Muscle of leg (tissue), 3 donors: ENCODE measurements at regions not wholly inside any gene's neighbourhood (a gene's known extent, or its start where the extent isn't known, plus 50 kb on each side); places are given as distances from the start of the nearest gene placed in this dataset.

Source experiments
- DNase-seq: peaks from one replicate; pipeline ENCODE4 v3.0.0; 2013
- H3K27ac ChIP-seq: one replicate; pipeline ENCODE4 v1.5.1; 2013; ENCODE audit warnings: mild to moderate bottlenecking, low read length, control low read depth
- H3K27me3 ChIP-seq: one replicate; pipeline ENCODE4 v1.6.1; 2013; ENCODE audit warnings: low read length; ENCODE audit not compliant: control insufficient read depth, insufficient read depth
- H3K36me3 ChIP-seq: one replicate; pipeline ENCODE4 v1.6.1; 2013; ENCODE audit warnings: low read length; ENCODE audit not compliant: control insufficient read depth, insufficient read depth
- H3K4me1 ChIP-seq: one replicate; pipeline ENCODE4 v1.6.1; 2013; ENCODE audit warnings: low read length; ENCODE audit not compliant: control insufficient read depth, insufficient read depth
- H3K4me3 ChIP-seq: one replicate; pipeline ENCODE4 v1.5.1; 2013; ENCODE audit warnings: low read length, control low read depth
- H3K9me3 ChIP-seq: replicated peaks from 2 replicates; pipeline ENCODE4 v1.6.1; 2013; ENCODE audit warnings: low read depth, low read length; ENCODE audit not compliant: control insufficient read depth
- WGBS: methylation state at CpG from one replicate; pipeline ENCODE4 v1.1.5; 2013; ENCODE audit warnings: missing lambda C conversion rate; ENCODE audit not compliant: insufficient coverage; 5-methylcytosine and 5-hydroxymethylcytosine counted together

DNA sequence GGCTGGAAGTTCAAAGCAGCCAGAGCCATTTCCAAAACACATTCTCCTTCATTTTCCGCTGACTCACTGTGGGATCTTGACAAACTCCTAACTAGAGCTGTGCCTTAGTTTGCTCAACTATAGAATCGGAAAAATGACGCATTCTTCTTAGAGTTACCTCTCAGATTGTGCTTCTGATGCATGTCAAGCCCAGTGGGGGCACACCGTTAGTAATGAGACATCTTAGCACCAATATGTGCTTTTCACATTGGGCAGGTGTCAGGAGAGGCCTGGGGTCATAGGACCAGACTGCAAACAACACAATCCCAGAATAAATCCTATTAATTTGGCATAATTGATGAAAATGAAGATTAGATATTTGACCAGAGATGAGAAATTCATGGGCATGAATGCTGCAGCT lies 71.3 kb upstream of the UBE3A start:
- no peaks in the 10 kb centered on the region for H3K27me3 ChIP-seq
- H3K4me3 ChIP-seq: no peak overlapping the region
- peak; percentile 27 for DNase-seq
- H3K27ac ChIP-seq: no peak overlapping the region
- WGBS: 78% methylated on average over 3 of the region's 4 CpGs
- H3K36me3 ChIP-seq: no peaks in the 10 kb centered on the region
- no peaks in the 10 kb centered on the region for H3K4me1 ChIP-seq
- H3K9me3 ChIP-seq: no peaks in the 10 kb centered on the region

DNA sequence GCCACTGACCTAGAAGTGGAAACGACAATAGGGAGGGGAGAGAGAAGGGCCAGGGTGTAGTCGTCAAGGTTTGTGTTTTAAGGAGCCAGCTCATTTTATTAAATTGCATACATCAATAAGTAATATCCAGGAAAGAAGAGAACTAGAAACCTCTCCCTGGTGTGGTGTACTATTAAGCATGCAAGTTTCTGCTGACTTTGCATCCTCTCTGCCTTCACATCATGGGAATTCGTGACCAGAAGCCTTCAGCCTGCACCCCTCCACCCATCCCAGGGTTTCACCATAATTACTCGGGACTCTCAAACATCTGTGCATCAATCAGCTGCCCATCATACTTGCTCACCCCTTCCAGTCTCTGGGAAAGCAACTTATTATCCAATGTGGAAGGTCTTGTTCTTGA lies 70.9 kb upstream of the UBE3A start:
- Histone ChIP-seq H3K36me3 (no peaks in the 10 kb centered on the region), H3K4me1 (no peaks in the 10 kb centered on the region), H3K27ac (no peak overlapping the region), H3K4me3 (no peak overlapping the region), H3K27me3 (no peaks in the 10 kb centered on the region), H3K9me3 (no peaks in the 10 kb centered on the region)
- DNase-seq: no peak
- 80% methylated on average over 1 of the region's 4 CpGs for WGBS

DNA sequence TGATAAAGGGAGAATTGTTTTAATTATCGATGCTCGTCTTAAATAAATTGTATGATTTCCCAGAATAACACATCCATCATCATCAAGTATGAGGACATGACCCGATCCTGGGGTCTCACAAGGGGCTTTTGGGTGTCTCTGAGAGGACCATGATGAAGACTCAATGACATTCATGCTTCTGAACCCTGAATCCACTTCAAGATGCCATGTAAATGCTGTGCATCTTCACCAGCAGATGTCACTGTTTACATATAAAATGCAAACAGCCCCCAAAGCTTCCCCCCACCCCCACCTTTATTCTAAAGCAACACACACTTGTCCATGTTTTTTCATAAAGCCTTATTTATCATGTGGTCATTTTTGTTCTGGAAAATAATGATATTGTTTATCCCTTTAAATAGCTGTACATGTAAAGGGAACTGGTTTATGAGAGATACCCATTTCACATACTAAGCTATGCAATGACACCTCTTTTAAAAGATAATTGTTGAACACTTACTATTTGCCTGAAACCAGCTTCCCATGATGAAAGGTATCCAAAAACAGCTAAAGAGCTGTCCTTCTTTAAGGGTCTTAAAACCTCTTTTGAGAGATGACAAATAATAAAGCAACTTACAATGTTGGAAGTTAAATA lies 69.7 kb upstream of the UBE3A start:
- 40% methylated on average over 1 of the region's 3 CpGs for WGBS
- no peaks in the 10 kb centered on the region for H3K27me3 ChIP-seq
- peak; percentile 54 for DNase-seq

DNA sequence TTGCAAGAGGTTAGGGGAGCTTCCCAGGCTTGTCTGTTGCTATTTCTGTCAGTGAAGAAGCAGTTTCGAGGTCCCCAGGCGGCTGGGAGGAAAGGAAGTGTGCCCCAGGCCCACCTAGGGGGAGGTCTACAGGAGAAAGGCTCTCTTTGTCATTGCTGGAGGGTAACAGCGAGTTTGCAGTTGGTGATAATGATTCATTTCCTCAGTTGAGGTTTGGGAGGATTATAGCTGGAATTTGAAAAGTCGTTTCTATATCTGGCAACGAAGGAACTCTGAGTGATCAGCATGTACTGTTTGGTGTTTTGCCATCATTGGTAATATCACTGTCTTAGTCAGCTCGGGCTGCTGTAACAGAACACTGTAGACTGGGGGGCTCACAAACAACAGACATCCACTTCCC lies 65.5 kb upstream of the UBE3A start:
- Histone ChIP-seq H3K36me3 (no peaks in the 10 kb centered on the region), H3K27me3 (no peaks in the 10 kb centered on the region), H3K9me3 (no peaks in the 10 kb centered on the region), H3K4me1 (peaks cover 4% of the 10 kb centered on the region), H3K4me3 (no peak overlapping the region), H3K27ac (no peak overlapping the region)
- no peak for DNase-seq
- WGBS: 55% methylated on average over 4 of the region's 6 CpGs

More for the DNA sequence above, 69.7 kb upstream of the UBE3A start:
- no peak overlapping the region for H3K27ac ChIP-seq
- no peaks in the 10 kb centered on the region for H3K9me3 ChIP-seq
- H3K36me3 ChIP-seq: no peaks in the 10 kb centered on the region
- no peak overlapping the region for H3K4me3 ChIP-seq
- peaks cover 4% of the 10 kb centered on the region for H3K4me1 ChIP-seq

DNA sequence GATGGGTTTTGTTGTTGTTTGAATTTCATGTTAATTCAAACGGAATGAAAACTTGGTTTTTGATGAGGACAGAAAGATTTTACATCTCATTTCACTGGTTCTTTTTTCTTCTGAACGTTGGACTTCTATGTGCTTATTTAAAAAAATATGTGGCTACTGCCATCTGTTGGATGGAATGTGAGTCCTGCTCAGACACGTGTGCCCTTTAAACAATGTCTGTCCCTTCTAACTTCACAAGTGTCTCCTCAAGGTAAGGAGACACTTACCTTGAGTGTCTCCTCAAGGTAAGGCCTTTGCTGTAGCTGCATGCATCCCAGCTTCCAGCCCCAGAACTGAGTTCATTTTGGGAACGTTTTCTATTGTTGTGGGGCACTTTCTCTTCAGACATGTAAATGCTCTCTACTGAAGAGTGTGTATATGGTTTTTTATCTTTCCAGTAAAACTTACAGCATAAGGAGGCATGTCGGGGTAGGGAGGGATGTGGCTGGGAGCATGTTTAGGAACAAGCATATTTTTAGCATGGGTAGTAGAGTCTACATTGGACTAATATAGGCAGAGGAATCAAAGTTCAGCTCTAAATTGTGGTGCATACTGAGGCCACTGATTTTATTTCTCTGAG lies 63.1 kb upstream of the UBE3A start:
- Histone ChIP-seq H3K27me3 (no peaks in the 10 kb centered on the region), H3K27ac (no peak overlapping the region), H3K9me3 (no peaks in the 10 kb centered on the region), H3K4me3 (no peak overlapping the region), H3K36me3 (no peaks in the 10 kb centered on the region), H3K4me1 (peaks cover 4% of the 10 kb centered on the region)
- peak; percentile 63 for DNase-seq
- WGBS: 80% methylated on average over 1 of the region's 5 CpGs

DNA sequence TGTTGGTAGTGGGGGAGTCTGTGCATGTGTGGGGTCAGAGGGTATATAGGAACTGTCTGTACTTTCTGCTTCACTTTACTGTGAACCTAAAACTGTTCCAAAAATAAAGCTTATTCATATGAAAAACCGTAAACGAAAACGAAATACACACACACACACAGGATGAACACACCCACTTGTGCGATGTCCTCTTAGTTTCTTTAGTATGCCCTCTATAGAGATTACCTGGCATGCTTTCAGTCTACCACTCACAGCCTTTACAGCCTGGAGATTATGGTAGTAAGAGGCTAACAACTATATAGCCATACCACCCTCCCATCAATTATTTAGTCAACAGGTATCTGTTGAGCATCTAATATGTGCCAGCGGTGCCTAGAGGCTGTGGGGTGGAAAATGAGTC lies 60.0 kb upstream of the UBE3A start:
- Histone ChIP-seq H3K27ac (no peak overlapping the region), H3K27me3 (no peaks in the 10 kb centered on the region), H3K36me3 (no peaks in the 10 kb centered on the region), H3K4me1 (no peaks in the 10 kb centered on the region), H3K4me3 (no peak overlapping the region), H3K9me3 (no peaks in the 10 kb centered on the region)
- WGBS: no CpG with 5 or more reads among the region's 5 CpGs
- DNase-seq: no peak

DNA sequence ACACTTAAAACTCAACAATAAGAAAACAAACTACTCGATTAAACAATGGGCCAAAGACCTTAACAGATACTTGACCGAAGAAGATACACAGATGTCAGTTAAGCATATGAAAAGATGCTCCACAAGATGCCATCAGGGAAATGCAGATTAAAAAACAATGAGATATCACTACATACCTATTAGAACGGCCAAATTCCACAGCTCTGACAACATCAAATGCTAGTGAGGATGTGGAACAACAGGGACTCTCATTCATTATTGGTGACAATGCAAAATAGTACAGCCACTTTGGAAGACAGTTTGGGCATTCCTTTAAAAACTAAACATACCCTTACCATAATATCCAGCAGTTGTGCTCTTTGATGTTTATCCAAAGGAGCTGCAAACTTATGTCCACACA lies 59.1 kb upstream of the UBE3A start:
- no peak for DNase-seq
- Histone ChIP-seq H3K27ac (no peak overlapping the region), H3K4me1 (no peaks in the 10 kb centered on the region), H3K4me3 (no peak overlapping the region), H3K9me3 (no peaks in the 10 kb centered on the region), H3K27me3 (no peaks in the 10 kb centered on the region), H3K36me3 (no peaks in the 10 kb centered on the region)
- no CpG with 5 or more reads among the region's 3 CpGs for WGBS

DNA sequence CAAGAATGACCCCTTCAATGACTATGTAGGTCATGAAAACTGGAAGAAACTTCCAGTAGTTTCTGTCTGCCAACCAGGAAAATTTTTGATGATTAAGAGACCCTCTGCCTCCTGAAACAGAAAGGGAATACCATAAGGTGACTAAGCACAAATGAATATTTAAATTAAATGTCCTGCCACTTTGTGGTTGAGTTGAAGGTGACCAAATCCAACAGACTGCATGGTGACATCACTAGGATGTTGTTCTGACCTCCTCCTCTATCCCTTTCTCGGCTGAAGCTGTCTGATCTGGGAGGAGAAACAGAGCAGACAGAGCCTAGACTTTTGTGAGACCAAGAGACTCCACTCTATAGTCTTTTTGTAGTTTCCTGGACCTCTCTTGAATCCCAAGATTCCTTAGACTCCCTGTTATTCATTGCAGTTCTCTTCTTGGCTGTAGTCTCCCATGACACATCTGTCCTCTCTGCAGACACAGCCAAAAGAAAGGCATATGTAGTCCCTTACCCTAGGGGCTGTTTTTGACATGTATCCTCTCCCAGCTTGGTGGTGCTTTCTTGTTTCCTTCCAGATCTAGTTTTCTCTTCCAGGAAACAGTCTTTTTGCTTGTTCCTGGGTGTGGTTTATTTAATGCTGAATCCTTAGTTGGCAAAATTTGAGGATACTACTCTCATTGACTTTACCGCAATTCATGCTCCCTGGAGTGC lies 55.2 kb upstream of the UBE3A start:
- H3K4me1 ChIP-seq: no peaks in the 10 kb centered on the region
- DNase-seq: no peak
- 92% methylated on average over 2 of the region's 2 CpGs for WGBS
- no peak overlapping the region for H3K27ac ChIP-seq
- H3K4me3 ChIP-seq: no peak overlapping the region
- no peaks in the 10 kb centered on the region for H3K36me3 ChIP-seq
- H3K27me3 ChIP-seq: no peaks in the 10 kb centered on the region
- H3K9me3 ChIP-seq: peaks cover 5% of the 10 kb centered on the region

DNA sequence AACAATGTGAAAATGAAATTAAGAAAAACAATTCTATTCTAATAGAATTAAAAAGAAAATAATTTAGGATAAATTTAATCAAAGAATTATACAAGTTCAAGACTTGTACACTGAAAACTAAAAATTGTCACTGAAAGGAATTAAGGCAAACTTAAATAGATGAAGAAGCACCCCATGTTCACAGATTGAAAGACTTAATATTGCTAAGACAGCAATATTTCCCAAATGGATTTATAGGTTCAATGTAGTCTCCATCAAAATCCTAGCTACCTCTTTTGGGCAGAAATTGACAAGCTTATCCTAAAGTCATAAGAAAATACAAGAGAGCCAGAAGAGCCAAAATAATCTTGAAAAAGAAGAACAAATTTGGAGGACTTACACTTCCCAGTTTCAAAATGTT lies 53.5 kb upstream of the UBE3A start:
- no peak for DNase-seq
- Histone ChIP-seq H3K4me3 (no peak overlapping the region), H3K27me3 (no peaks in the 10 kb centered on the region), H3K9me3 (peaks cover 5% of the 10 kb centered on the region), H3K4me1 (no peaks in the 10 kb centered on the region), H3K36me3 (no peaks in the 10 kb centered on the region), H3K27ac (no peak overlapping the region)
